ENCODE measurements at regions not wholly inside any gene's neighbourhood (a gene's known extent, or its start where the extent isn't known, plus 50 kb on each side); places are given as distances from the start of the nearest gene placed in this dataset.

GRCh38 chr6:120129228-120129627, 779.7 kb upstream of the MAN1A1 start:
- Histone ChIP-seq H2AK9ac (replicated peaks; ENCODE audit: low read depth, low read length, poor library complexity) (no peak overlapping the region), H3K14ac (replicated peaks; ENCODE audit: low read depth, low read length) (no peak overlapping the region), H3K79me1 (ENCODE audit: low read depth in 1 of 2, low read length in 2 of 2) (no peaks in the 10 kb centered on the region), H4K8ac (ENCODE audit: low read depth in 2 of 2, low read length in 2 of 2) (no peak overlapping the region), H3K4me3 (ENCODE audit: insufficient read depth, low read depth, low read length) (no peak overlapping the region), H4K91ac (ENCODE audit: insufficient read depth, low read depth, low read length) (no peak overlapping the region), H3K18ac (ENCODE audit: low read depth, low read length) (no peak overlapping the region), H2BK15ac (ENCODE audit: low read depth, low read length) (no peak overlapping the region), H3K9me3 (ENCODE audit: control insufficient read depth, insufficient read depth, low read length) (peaks cover 2% of the 10 kb centered on the region; the same call in 1 of the 2 replicates), H3K36me3 (ENCODE audit: control insufficient read depth, insufficient read depth, low read length) (no peaks in the 10 kb centered on the region), H3K27ac (ENCODE audit: insufficient read depth, low read length) (no peak overlapping the region), H3K4me1 (ENCODE audit: control insufficient read depth, insufficient read depth, low read length) (no peaks in the 10 kb centered on the region), H2BK20ac (ENCODE audit: low read depth, low read length) (no peak overlapping the region), H3K4me2 (ENCODE audit: low read depth, low read length) (no peak overlapping the region), H2AK5ac (ENCODE audit: low read depth, low read length) (no peak overlapping the region), H3K4ac (ENCODE audit: low read depth, low read length) (no peak overlapping the region), H3K9me1 (ENCODE audit: insufficient read depth, low read length) (no peaks in the 10 kb centered on the region), H2BK120ac (ENCODE audit: low read depth, low read length) (no peak overlapping the region), H3K56ac (ENCODE audit: extremely low read depth, insufficient read depth, low read length) (no peak overlapping the region), H3K23ac (ENCODE audit: low read depth, low read length) (no peak overlapping the region), H4K5ac (ENCODE audit: low read depth, low read length) (no peak overlapping the region), H2AFZ (replicated peaks; ENCODE audit: low read length, poor library complexity) (no peak overlapping the region), H2BK5ac (ENCODE audit: low read depth, low read length, poor library complexity, severe bottlenecking) (no peak overlapping the region), H3K9ac (ENCODE audit: low read depth, low read length) (no peak overlapping the region), H3K27me3 (ENCODE audit: control insufficient read depth, insufficient read depth, low read length) (no peaks in the 10 kb centered on the region), H4K20me1 (ENCODE audit: insufficient read depth, low read length) (no peaks in the 10 kb centered on the region)
- in situ Hi-C loops (cut with MboI; ENCODE audit: low sequenced_read_pairs) = no loop called here
- ATAC-seq (ENCODE audit: low read depth) (no peak), DNase-seq (no peak)
- CTCF ChIA-PET = no interaction called here
- no peak for TF ChIP-seq MAZ (IDR thresholded peaks at IDR 0.05; ENCODE audit: borderline replicate concordance, low read depth, low read length)
- no peak for TF ChIP-seq POLR2A (IDR thresholded peaks at IDR 0.05; ENCODE audit: low read depth, low read length)
- TF ChIP-seq NFE2L2 (IDR thresholded peaks at IDR 0.05; ENCODE audit: low read depth, low read length) = no peak
- no peak for TF ChIP-seq CTCF (conservative IDR thresholded peaks at IDR 0.05; ENCODE audit: low read depth, low read length)
- no peak for TF ChIP-seq RCOR1 (IDR thresholded peaks at IDR 0.05; ENCODE audit: insufficient replicate concordance, low read length)
- no peak for TF ChIP-seq FOS (IDR thresholded peaks at IDR 0.05; ENCODE audit: low read depth, low read length)
- TF ChIP-seq MXI1 (IDR thresholded peaks at IDR 0.05; ENCODE audit: borderline replicate concordance, low read depth, low read length) = no peak
- TF ChIP-seq SMC3 (IDR thresholded peaks at IDR 0.05; ENCODE audit: low read depth, low read length) = no peak
- no peak for TF ChIP-seq MAFK (IDR thresholded peaks at IDR 0.05; ENCODE audit: low read depth, low read length)
- no peak for TF ChIP-seq CEBPB (IDR thresholded peaks at IDR 0.05; ENCODE audit: low read depth, low read length)
- no peak for TF ChIP-seq BHLHE40 (IDR thresholded peaks at IDR 0.05; ENCODE audit: low read depth, low read length)
- TF ChIP-seq USF2 (IDR thresholded peaks at IDR 0.05; ENCODE audit: low read depth, low read length) = no peak
- no peak for TF ChIP-seq CHD1 (IDR thresholded peaks at IDR 0.05; ENCODE audit: low read depth, low read length)
- no peak for TF ChIP-seq RFX5 (IDR thresholded peaks at IDR 0.05; ENCODE audit: low read depth, low read length)
- no peak for TF ChIP-seq RAD21 (IDR thresholded peaks at IDR 0.05; ENCODE audit: low read length)
- dilution Hi-C loops (cut with HindIII; ENCODE audit: low sequenced_read_pairs, unreplicated experiment) = no loop called here
- WGBS, 2 experiments (ENCODE audit: extremely low coverage in 2 of 2, insufficient read length in 1 of 2) = no CpG with 5 or more reads among the region's 1 CpG
- no TSS peak for BruUV-seq (replicated peaks)
- intact Hi-C loops (cut with micrococcal nuclease) = no loop called here
- POLR2A ChIA-PET (ENCODE audit: unreplicated experiment) = no interaction called here

Measured in IMR-90 (cell line).